ENCODE measurements at regions not wholly inside any gene's neighbourhood (a gene's known extent, or its start where the extent isn't known, plus 50 kb on each side); places are given as distances from the start of the nearest gene placed in this dataset.
A peak's percentile ranks its signal among the peaks of the same experiment; 100 is the strongest.

GRCh38 chr9:88660611-88661010, 125.6 kb downstream of the NXNL2 start:
- no peaks in the 10 kb centered on the region for H3K9me3 ChIP-seq (ENCODE audit: control insufficient read depth, insufficient read depth, low read depth, low read length)
- no peaks in the 10 kb centered on the region for H3K4me1 ChIP-seq (ENCODE audit: control insufficient read depth, insufficient read depth, low read length)
- TF ChIP-seq CTCF (IDR thresholded peaks at IDR 0.05), result peak; percentile 22; the same call in 1 of the 2 replicates
- TF ChIP-seq SIN3A (IDR thresholded peaks at IDR 0.05; ENCODE audit: borderline replicate concordance, insufficient read depth, low read depth, low read length), result no peak
- TF ChIP-seq, protein P1, sequence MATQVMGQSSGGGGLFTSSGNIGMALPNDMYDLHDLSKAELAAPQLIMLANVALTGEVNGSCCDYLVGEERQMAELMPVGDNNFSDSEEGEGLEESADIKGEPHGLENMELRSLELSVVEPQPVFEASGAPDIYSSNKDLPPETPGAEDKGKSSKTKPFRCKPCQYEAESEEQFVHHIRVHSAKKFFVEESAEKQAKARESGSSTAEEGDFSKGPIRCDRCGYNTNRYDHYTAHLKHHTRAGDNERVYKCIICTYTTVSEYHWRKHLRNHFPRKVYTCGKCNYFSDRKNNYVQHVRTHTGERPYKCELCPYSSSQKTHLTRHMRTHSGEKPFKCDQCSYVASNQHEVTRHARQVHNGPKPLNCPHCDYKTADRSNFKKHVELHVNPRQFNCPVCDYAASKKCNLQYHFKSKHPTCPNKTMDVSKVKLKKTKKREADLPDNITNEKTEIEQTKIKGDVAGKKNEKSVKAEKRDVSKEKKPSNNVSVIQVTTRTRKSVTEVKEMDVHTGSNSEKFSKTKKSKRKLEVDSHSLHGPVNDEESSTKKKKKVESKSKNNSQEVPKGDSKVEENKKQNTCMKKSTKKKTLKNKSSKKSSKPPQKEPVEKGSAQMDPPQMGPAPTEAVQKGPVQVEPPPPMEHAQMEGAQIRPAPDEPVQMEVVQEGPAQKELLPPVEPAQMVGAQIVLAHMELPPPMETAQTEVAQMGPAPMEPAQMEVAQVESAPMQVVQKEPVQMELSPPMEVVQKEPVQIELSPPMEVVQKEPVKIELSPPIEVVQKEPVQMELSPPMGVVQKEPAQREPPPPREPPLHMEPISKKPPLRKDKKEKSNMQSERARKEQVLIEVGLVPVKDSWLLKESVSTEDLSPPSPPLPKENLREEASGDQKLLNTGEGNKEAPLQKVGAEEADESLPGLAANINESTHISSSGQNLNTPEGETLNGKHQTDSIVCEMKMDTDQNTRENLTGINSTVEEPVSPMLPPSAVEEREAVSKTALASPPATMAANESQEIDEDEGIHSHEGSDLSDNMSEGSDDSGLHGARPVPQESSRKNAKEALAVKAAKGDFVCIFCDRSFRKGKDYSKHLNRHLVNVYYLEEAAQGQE (IDR thresholded peaks at IDR 0.05; ENCODE audit: insufficient read depth in 1 of 2, low read depth in 2 of 2, low read length in 1 of 2), result no peak
- TF ChIP-seq TCF7L2 (IDR thresholded peaks at IDR 0.05; ENCODE audit: low read depth, low read length), result no peak
- no peak for TF ChIP-seq POLR2AphosphoS5 (IDR thresholded peaks at IDR 0.05; ENCODE audit: low read depth, low read length)
- in situ Hi-C loops (cut with HindIII; ENCODE audit: low pct_unique_long_range_greater_than_20kb, low sequenced_read_pairs), result no loop called here
- ATAC-seq (no peak), DNase-seq (ENCODE audit: low read depth, low spot score) (no peak)
- CTCF ChIA-PET, result no interaction called here
- no peak overlapping the region for H3K27ac ChIP-seq (ENCODE audit: low read length)
- intact Hi-C loops (cut with micrococcal nuclease; ENCODE audit: unreplicated experiment), result no loop called here
- POLR2A ChIA-PET, result no interaction called here
- H3K36me3 ChIP-seq (ENCODE audit: control insufficient read depth, insufficient read depth, low read length), result no peaks in the 10 kb centered on the region
- H3K27me3 ChIP-seq (ENCODE audit: control insufficient read depth, insufficient read depth, low read length), result no peaks in the 10 kb centered on the region
- BruUV-seq (replicated peaks), result no TSS peak
- no peak overlapping the region for H3K4me3 ChIP-seq (ENCODE audit: low read depth in 2 of 2, low read length in 2 of 2)

DNA sequence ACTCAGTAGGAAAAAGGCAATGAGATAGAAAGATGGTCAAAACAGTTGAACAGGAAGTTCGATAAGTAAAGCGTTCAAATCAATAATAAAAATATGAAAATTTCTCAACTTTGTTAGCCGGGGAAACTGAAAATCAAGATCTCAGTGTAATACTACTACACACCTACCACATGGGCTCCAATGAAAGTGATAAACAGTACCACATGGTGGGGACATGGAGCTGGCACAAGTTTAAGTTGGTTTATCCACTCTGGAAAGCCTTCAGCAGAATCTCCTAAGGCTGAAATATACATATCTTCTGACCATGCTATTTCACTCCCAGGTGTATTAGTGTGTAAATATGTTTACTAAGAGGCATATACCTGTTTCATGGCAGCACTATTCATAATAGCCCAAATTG, 126.8 kb downstream of the NXNL2 start:
- no TSS peak for BruUV-seq (replicated peaks)
- no peak overlapping the region for H3K27ac ChIP-seq (ENCODE audit: low read length)
- no peaks in the 10 kb centered on the region for H3K9me3 ChIP-seq (ENCODE audit: control insufficient read depth, insufficient read depth, low read depth, low read length)
- ATAC-seq (no peak), DNase-seq (ENCODE audit: low read depth, low spot score) (no peak)
- no peaks in the 10 kb centered on the region for H3K36me3 ChIP-seq (ENCODE audit: control insufficient read depth, insufficient read depth, low read length)
- no peaks in the 10 kb centered on the region for H3K27me3 ChIP-seq (ENCODE audit: control insufficient read depth, insufficient read depth, low read length)
- no peaks in the 10 kb centered on the region for H3K4me1 ChIP-seq (ENCODE audit: control insufficient read depth, insufficient read depth, low read length)
- CTCF ChIA-PET, result no interaction called here
- POLR2A ChIA-PET, result no interaction called here
- intact Hi-C loops (cut with micrococcal nuclease; ENCODE audit: unreplicated experiment), result no loop called here
- no peak overlapping the region for H3K4me3 ChIP-seq (ENCODE audit: low read depth in 2 of 2, low read length in 2 of 2)
- TF ChIP-seq POLR2AphosphoS5 (IDR thresholded peaks at IDR 0.05; ENCODE audit: low read depth, low read length), result no peak
- no peak for TF ChIP-seq SIN3A (IDR thresholded peaks at IDR 0.05; ENCODE audit: borderline replicate concordance, insufficient read depth, low read depth, low read length)
- TF ChIP-seq CTCF (IDR thresholded peaks at IDR 0.05), result no peak
- TF ChIP-seq, protein P1 (IDR thresholded peaks at IDR 0.05; ENCODE audit: insufficient read depth in 1 of 2, low read depth in 2 of 2, low read length in 1 of 2), result no peak
- no peak for TF ChIP-seq TCF7L2 (IDR thresholded peaks at IDR 0.05; ENCODE audit: low read depth, low read length)
- in situ Hi-C loops (cut with HindIII; ENCODE audit: low pct_unique_long_range_greater_than_20kb, low sequenced_read_pairs), result no loop called here
